ENCODE measurements at regions not wholly inside any gene's neighbourhood (a gene's known extent, or its start where the extent isn't known, plus 50 kb on each side); places are given as distances from the start of the nearest gene placed in this dataset.

- no peak for TF ChIP-seq POLR2A (IDR thresholded peaks at IDR 0.05)
- TF ChIP-seq POLR2AphosphoS5 (IDR thresholded peaks at IDR 0.05): no peak
- TF ChIP-seq CTCF (IDR thresholded peaks at IDR 0.05 in 8 of 11, conservative IDR thresholded peaks at IDR 0.05 in 3 of 11): no peak
- WGBS, 5 donors: 32 to 88% (median 53%) methylated on average over 1 of the region's 1 CpG
- Histone ChIP-seq H3K27me3 (replicated peaks in 1 of 7) (no peaks in the 10 kb centered on the region), H3K4me3 (no peak overlapping the region), H3K36me3 (no peaks in the 10 kb centered on the region), H3K27ac (no peak overlapping the region), H3K4me1 (no peaks in the 10 kb centered on the region), H3K9me3 (peaks cover 0 to 5% (median 0%) of the 10 kb centered on the region in 8 donors)
- intact Hi-C loops (cut with DNase I; ENCODE audit: low total_unique reads): no loop called here
- DNase-seq: no peak
Measured at GRCh38 chrX:122835886-122836285, 348.2 kb upstream of the GRIA3 start.

GRCh38 chrX:122850326-122850725 is 333.8 kb upstream of the GRIA3 start:
- 52 to 73% (median 63%) methylated on average over 4 of the region's 4 CpGs for WGBS, 5 donors
- no peaks in the 10 kb centered on the region for H3K36me3 ChIP-seq
- TF ChIP-seq CTCF (IDR thresholded peaks at IDR 0.05 in 8 of 11, conservative IDR thresholded peaks at IDR 0.05 in 3 of 11) (no peak), POLR2AphosphoS5 (IDR thresholded peaks at IDR 0.05) (no peak), POLR2A (IDR thresholded peaks at IDR 0.05) (no peak)
- DNase-seq: no peak
- no peaks in the 10 kb centered on the region for H3K9me3 ChIP-seq
- H3K4me3 ChIP-seq: no peak overlapping the region
- intact Hi-C loops (cut with DNase I; ENCODE audit: low total_unique reads): no loop called here
- H3K4me1 ChIP-seq: no peaks in the 10 kb centered on the region
- no peak overlapping the region for H3K27ac ChIP-seq
- H3K27me3 ChIP-seq (replicated peaks in 1 of 7): no peaks in the 10 kb centered on the region

GRCh38 chrX:122856205-122856604 is 327.9 kb upstream of the GRIA3 start:
- no peak for TF ChIP-seq POLR2AphosphoS5 (IDR thresholded peaks at IDR 0.05)
- no peak for TF ChIP-seq POLR2A (IDR thresholded peaks at IDR 0.05)
- TF ChIP-seq CTCF (IDR thresholded peaks at IDR 0.05 in 8 of 11, conservative IDR thresholded peaks at IDR 0.05 in 3 of 11): no peak
- 41 to 59% (median 53%) methylated on average over 2 of the region's 2 CpGs for WGBS, 5 donors
- Histone ChIP-seq H3K4me1 (no peaks in the 10 kb centered on the region), H3K36me3 (no peaks in the 10 kb centered on the region), H3K27ac (no peak overlapping the region), H3K9me3 (no peaks in the 10 kb centered on the region), H3K4me3 (no peak overlapping the region), H3K27me3 (replicated peaks in 1 of 7) (no peaks in the 10 kb centered on the region)
- DNase-seq: no peak
- intact Hi-C loops (cut with DNase I; ENCODE audit: low total_unique reads): no loop called here

GRCh38 chrX:122857734-122858133 is 326.3 kb upstream of the GRIA3 start:
- intact Hi-C loops (cut with DNase I; ENCODE audit: low total_unique reads): no loop called here
- WGBS, 5 donors: 38 to 85% (median 65%) methylated on average over 2 of the region's 2 CpGs
- no peaks in the 10 kb centered on the region for H3K36me3 ChIP-seq

More at GRCh38 chrX:122857734-122858133, 326.3 kb upstream of the GRIA3 start:
- no peak for DNase-seq
- Histone ChIP-seq H3K27me3 (replicated peaks in 1 of 7) (no peaks in the 10 kb centered on the region), H3K4me1 (no peaks in the 10 kb centered on the region), H3K4me3 (no peak overlapping the region), H3K27ac (no peak overlapping the region), H3K9me3 (no peaks in the 10 kb centered on the region)
- TF ChIP-seq POLR2AphosphoS5 (IDR thresholded peaks at IDR 0.05): no peak
- TF ChIP-seq CTCF (IDR thresholded peaks at IDR 0.05 in 8 of 11, conservative IDR thresholded peaks at IDR 0.05 in 3 of 11): no peak
- no peak for TF ChIP-seq POLR2A (IDR thresholded peaks at IDR 0.05)

Data from spleen (tissue), 11 donors.